ENCODE measurements at regions not wholly inside any gene's neighbourhood (a gene's known extent, or its start where the extent isn't known, plus 50 kb on each side); places are given as distances from the start of the nearest gene placed in this dataset.

- TF ChIP-seq FOXP4 (CRISPR knock-in tag; IDR thresholded peaks at IDR 0.05): no peak
Measured at GRCh38 chr4:175470131-175470530, 341.9 kb downstream of the GPM6A start (continued).

DNA sequence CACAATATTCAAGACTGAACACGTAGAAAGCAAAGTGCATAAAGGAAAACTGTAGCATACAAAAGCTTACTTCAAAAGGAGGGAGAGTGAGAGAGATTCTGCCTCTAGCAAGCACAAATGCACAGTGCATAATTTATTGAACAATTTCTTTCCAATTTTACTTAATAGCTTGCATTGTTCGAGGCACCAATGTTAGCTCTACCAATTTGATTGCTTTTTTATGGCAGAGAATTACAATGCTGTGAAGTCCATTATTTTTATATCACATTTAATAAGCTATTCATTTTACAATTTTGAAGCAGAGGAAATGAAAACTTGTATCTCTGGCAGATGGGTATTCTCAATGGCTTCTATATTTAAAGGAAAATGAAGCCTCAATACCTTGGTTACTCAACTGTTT is 331.7 kb downstream of the GPM6A start:
- Mint-ChIP-seq H3K9me3 (no peaks in the 10 kb centered on the region), H3K27me3 (ENCODE audit: low read depth) (no peaks in the 10 kb centered on the region), H3K4me1 (no peaks in the 10 kb centered on the region), H3K36me3 (no peaks in the 10 kb centered on the region), H3K4me3 (no peak overlapping the region), H3K27ac (no peak overlapping the region)
- ATAC-seq (no peak), DNase-seq (ENCODE audit: low spot score) (no peak)
- ChIA-PET CTCF (no interaction called here), POLR2A (no interaction called here)
- TF ChIP-seq RELA (CRISPR knock-in tag; IDR thresholded peaks at IDR 0.05; ENCODE audit: borderline replicate concordance) (no peak), EMX1 (CRISPR knock-in tag; IDR thresholded peaks at IDR 0.05) (no peak), ZNF416 (CRISPR knock-in tag; IDR thresholded peaks at IDR 0.05) (no peak), ZNF425 (CRISPR knock-in tag; conservative IDR thresholded peaks at IDR 0.05) (no peak), ESRRA (CRISPR knock-in tag; IDR thresholded peaks at IDR 0.05; ENCODE audit: borderline replicate concordance) (no peak), ZNF263 (CRISPR knock-in tag; IDR thresholded peaks at IDR 0.05; ENCODE audit: low read depth) (no peak), NFE2L1 (CRISPR knock-in tag; IDR thresholded peaks at IDR 0.05) (no peak), ARID4B (CRISPR knock-in tag; IDR thresholded peaks at IDR 0.05; ENCODE audit: borderline replicate concordance) (no peak)
- TF ChIP-seq, protein P1, sequence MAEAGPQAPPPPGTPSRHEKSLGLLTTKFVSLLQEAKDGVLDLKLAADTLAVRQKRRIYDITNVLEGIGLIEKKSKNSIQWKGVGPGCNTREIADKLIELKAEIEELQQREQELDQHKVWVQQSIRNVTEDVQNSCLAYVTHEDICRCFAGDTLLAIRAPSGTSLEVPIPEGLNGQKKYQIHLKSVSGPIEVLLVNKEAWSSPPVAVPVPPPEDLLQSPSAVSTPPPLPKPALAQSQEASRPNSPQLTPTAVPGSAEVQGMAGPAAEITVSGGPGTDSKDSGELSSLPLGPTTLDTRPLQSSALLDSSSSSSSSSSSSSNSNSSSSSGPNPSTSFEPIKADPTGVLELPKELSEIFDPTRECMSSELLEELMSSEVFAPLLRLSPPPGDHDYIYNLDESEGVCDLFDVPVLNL (CRISPR knock-in tag; IDR thresholded peaks at IDR 0.05; ENCODE audit: borderline replicate concordance, low read depth): no peak
- TF ChIP-seq, protein P2, sequence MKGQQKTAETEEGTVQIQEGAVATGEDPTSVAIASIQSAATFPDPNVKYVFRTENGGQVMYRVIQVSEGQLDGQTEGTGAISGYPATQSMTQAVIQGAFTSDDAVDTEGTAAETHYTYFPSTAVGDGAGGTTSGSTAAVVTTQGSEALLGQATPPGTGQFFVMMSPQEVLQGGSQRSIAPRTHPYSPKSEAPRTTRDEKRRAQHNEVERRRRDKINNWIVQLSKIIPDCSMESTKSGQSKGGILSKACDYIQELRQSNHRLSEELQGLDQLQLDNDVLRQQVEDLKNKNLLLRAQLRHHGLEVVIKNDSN (CRISPR knock-in tag; IDR thresholded peaks at IDR 0.05): no peak

GRCh38 chr4:175499735-175500352 is 312.2 kb downstream of the GPM6A start:
- Mint-ChIP-seq H3K9me3 (peaks cover 5% of the 10 kb centered on the region), H3K4me1 (no peaks in the 10 kb centered on the region), H3K4me3 (no peak overlapping the region), H3K27ac (no peak overlapping the region), H3K36me3 (no peaks in the 10 kb centered on the region), H3K27me3 (ENCODE audit: low read depth) (no peaks in the 10 kb centered on the region)
- DNase-seq (ENCODE audit: low spot score) (no peak), ATAC-seq (no peak; the same call in 1 of the 2 replicates)
- CTCF ChIA-PET: no interaction called here
- POLR2A ChIA-PET: no interaction called here
- TF ChIP-seq FOXP1 (CRISPR knock-in tag; IDR thresholded peaks at IDR 0.05; ENCODE audit: borderline replicate concordance) (no peak), MYBL2 (CRISPR knock-in tag; IDR thresholded peaks at IDR 0.05) (no peak), ZNF396 (CRISPR knock-in tag; IDR thresholded peaks at IDR 0.05; ENCODE audit: borderline replicate concordance) (no peak), ATF1 (CRISPR knock-in tag; IDR thresholded peaks at IDR 0.05) (no peak), OVOL2 (CRISPR knock-in tag; IDR thresholded peaks at IDR 0.05; ENCODE audit: borderline replicate concordance) (no peak), KAT7 (CRISPR knock-in tag; IDR thresholded peaks at IDR 0.05; ENCODE audit: borderline replicate concordance) (no peak)
- TF ChIP-seq, protein P3, sequence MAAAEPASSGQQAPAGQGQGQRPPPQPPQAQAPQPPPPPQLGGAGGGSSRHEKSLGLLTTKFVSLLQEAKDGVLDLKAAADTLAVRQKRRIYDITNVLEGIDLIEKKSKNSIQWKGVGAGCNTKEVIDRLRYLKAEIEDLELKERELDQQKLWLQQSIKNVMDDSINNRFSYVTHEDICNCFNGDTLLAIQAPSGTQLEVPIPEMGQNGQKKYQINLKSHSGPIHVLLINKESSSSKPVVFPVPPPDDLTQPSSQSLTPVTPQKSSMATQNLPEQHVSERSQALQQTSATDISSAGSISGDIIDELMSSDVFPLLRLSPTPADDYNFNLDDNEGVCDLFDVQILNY (CRISPR knock-in tag; IDR thresholded peaks at IDR 0.05): no peak

Data from WTC11 (cell line).